Body of pancreas (tissue), 4 donors: ENCODE measurements at regions not wholly inside any gene's neighbourhood (a gene's known extent, or its start where the extent isn't known, plus 50 kb on each side); places are given as distances from the start of the nearest gene placed in this dataset.

Experiments used
- CTCF ChIP-seq, 7 experiments: fragments of 450-650 bp in 4 of 7; fragments of 200-600 bp in 3 of 7; sonication (generic) in 3 of 7; IDR thresholded peaks; one replicate each; pipeline ENCODE4 v1.5.1; 2016 to 2019; ENCODE audit warnings: antibody characterized with exemption in 7 of 7
- POLR2A ChIP-seq, 3 donors: fragments of 450-650 bp; IDR thresholded peaks; one replicate each; pipeline ENCODE4 v1.6.1; 2016; ENCODE audit warnings: antibody characterized with exemption in 3 of 3, mild to moderate bottlenecking in 2 of 3

GRCh38 chr13:107099661-107100060 lies 531.7 kb upstream of the ARGLU1 start:
- no peak for TF ChIP-seq CTCF (IDR thresholded peaks at IDR 0.05)
- no peak for TF ChIP-seq POLR2A (IDR thresholded peaks at IDR 0.05)
